Caco-2 (cell line): ENCODE measurements at regions not wholly inside any gene's neighbourhood (a gene's known extent, or its start where the extent isn't known, plus 50 kb on each side); places are given as distances from the start of the nearest gene placed in this dataset.

ENCODE experiments used
- BruUV-seq: library from RNA; stranded (reverse); fragments of 400-500 nt; replicated peaks from 2 replicates; lab custom pipeline; 2021; lab: Mats Ljungman, UMichigan
- CTCF ChIA-PET: fragments of 300-600 bp; sonication (Branson Sonifier 250); formaldehyde crosslinking; loops from one replicate; lab custom pipeline; 2022; ENCODE audit warnings: antibody characterized with exemption; lab: Charles Lee
- POLR2A ChIA-PET: fragments of 300-600 bp; sonication (Branson Sonifier 250); formaldehyde crosslinking; loops from one replicate; lab custom pipeline; 2022; ENCODE audit warnings: antibody characterized with exemption; lab: Charles Lee
- DNase-seq, 2 experiments: peaks; one replicate each; pipeline versions ENCODE4 v3.0.0 to v3.0.0-alpha.2; 2020 to 2022
- H3K27me3 ChIP-seq: replicated peaks from 2 replicates; pipeline ENCODE4 v1.6.0; 2011; ENCODE audit warnings: low read length; ENCODE audit not compliant: control insufficient read depth, insufficient read depth
- H3K36me3 ChIP-seq: 2 replicates; pipeline ENCODE4 v1.5.1; 2011; ENCODE audit warnings: low read length; ENCODE audit not compliant: control insufficient read depth, insufficient read depth
- H3K4me1 ChIP-seq: fragments of 250-450 bp; sonication (Bioruptor Pico); 2 replicates; pipeline ENCODE4 v1.5.1; 2020; ENCODE audit warnings: mild to moderate bottlenecking
- H3K4me3 ChIP-seq: 2 replicates; pipeline ENCODE4 v1.5.1; 2011; ENCODE audit warnings: low read depth, mild to moderate bottlenecking, control low read depth, low read length
- H3K9me3 ChIP-seq: fragments of 250-450 bp; sonication (Bioruptor Pico); 2 replicates; pipeline ENCODE4 v1.5.1; 2020; ENCODE audit warnings: mild to moderate bottlenecking, moderate library complexity
- H3K27ac Mint-ChIP-seq: one replicate; pipeline ENCODE4 v1.8.0; 2022; ENCODE audit warnings: mixed read lengths; ENCODE audit not compliant: unreplicated experiment
- H3K27me3 Mint-ChIP-seq: one replicate; pipeline ENCODE4 v1.8.0; 2022; ENCODE audit warnings: mixed read lengths; ENCODE audit not compliant: insufficient read depth, unreplicated experiment
- H3K36me3 Mint-ChIP-seq: one replicate; pipeline ENCODE4 v1.8.0; 2022; ENCODE audit warnings: mild to moderate bottlenecking, mixed read lengths; ENCODE audit not compliant: insufficient read depth, unreplicated experiment
- H3K4me1 Mint-ChIP-seq: one replicate; pipeline ENCODE4 v1.8.0; 2022; ENCODE audit warnings: low read depth, mixed read lengths; ENCODE audit not compliant: unreplicated experiment
- H3K4me3 Mint-ChIP-seq: one replicate; pipeline ENCODE4 v1.8.0; 2022; ENCODE audit warnings: mild to moderate bottlenecking, moderate library complexity, mixed read lengths; ENCODE audit not compliant: unreplicated experiment
- H3K9me3 Mint-ChIP-seq: one replicate; pipeline ENCODE4 v1.8.0; 2022; ENCODE audit warnings: mixed read lengths; ENCODE audit not compliant: unreplicated experiment
- CTCF ChIP-seq, 2 experiments: fragments of 200-600 bp in 1 of 2; IDR thresholded peaks; 1 replicate in 1 of 2; 2 replicates in 1 of 2; pipeline versions ENCODE4 v1.5.1 to v1.8.0; 2011 to 2022; ENCODE audit warnings: antibody characterized with exemption in 1 of 2, control low read depth in 1 of 2, inconsistent platforms in 1 of 2, low read depth in 1 of 2, low read length in 1 of 2, mild to moderate bottlenecking in 1 of 2, moderate library complexity in 1 of 2; ENCODE audit not compliant: insufficient read depth in 1 of 2, severe bottlenecking in 1 of 2, unreplicated experiment in 1 of 2
- intact Hi-C: fragments of 100-400 bp; cut with micrococcal nuclease; formaldehyde crosslinking; loops from one replicate; pipeline ENCODE4 v1.10.0; 2022; ENCODE audit not compliant: unreplicated experiment

GRCh38 chr12:125360540-125360939 lies 295.3 kb downstream of the AACS start:
- no peak for DNase-seq
- intact Hi-C loops, result no loop called here
- Mint-ChIP-seq H3K27me3 (peaks cover 19% of the 10 kb centered on the region), H3K9me3 (no peaks in the 10 kb centered on the region), H3K4me1 (no peaks in the 10 kb centered on the region), H3K4me3 (no peak overlapping the region), H3K27ac (no peak overlapping the region), H3K36me3 (no peaks in the 10 kb centered on the region)
- Histone ChIP-seq H3K4me1 (no peaks in the 10 kb centered on the region), H3K9me3 (no peaks in the 10 kb centered on the region), H3K27me3 (no peaks in the 10 kb centered on the region), H3K36me3 (no peaks in the 10 kb centered on the region), H3K4me3 (no peak overlapping the region)
- no peak for TF ChIP-seq CTCF (IDR thresholded peaks at IDR 0.05; ENCODE audit: insufficient read depth in 1 of 2, low read depth in 1 of 2, low read length in 1 of 2, severe bottlenecking in 1 of 2, unreplicated experiment in 1 of 2)
- ChIA-PET CTCF (no interaction called here), POLR2A (no interaction called here)
- BruUV-seq, result no TSS peak

- Mint-ChIP-seq H3K27ac (no peak overlapping the region), H3K36me3 (no peaks in the 10 kb centered on the region), H3K4me1 (no peaks in the 10 kb centered on the region), H3K9me3 (no peaks in the 10 kb centered on the region), H3K4me3 (no peak overlapping the region), H3K27me3 (peaks cover 18% of the 10 kb centered on the region)
- DNase-seq, result no peak
- intact Hi-C loops, result no loop called here
- ChIA-PET CTCF (no interaction called here), POLR2A (no interaction called here)
- Histone ChIP-seq H3K4me1 (no peaks in the 10 kb centered on the region), H3K27me3 (no peaks in the 10 kb centered on the region), H3K36me3 (no peaks in the 10 kb centered on the region), H3K9me3 (no peaks in the 10 kb centered on the region), H3K4me3 (no peak overlapping the region)
- BruUV-seq, result no TSS peak
- no peak for TF ChIP-seq CTCF (IDR thresholded peaks at IDR 0.05; ENCODE audit: insufficient read depth in 1 of 2, low read depth in 1 of 2, low read length in 1 of 2, severe bottlenecking in 1 of 2, unreplicated experiment in 1 of 2)
These were observed 305.8 kb downstream of the AACS start for GRCh38 chr12:125371033-125371432.

- H3K27ac Mint-ChIP-seq, result no peak overlapping the region
- Histone ChIP-seq H3K9me3 (no peaks in the 10 kb centered on the region), H3K4me3 (no peak overlapping the region), H3K27me3 (no peaks in the 10 kb centered on the region), H3K4me1 (no peaks in the 10 kb centered on the region), H3K36me3 (no peaks in the 10 kb centered on the region)
- no peaks in the 10 kb centered on the region for H3K36me3 Mint-ChIP-seq
- H3K4me1 Mint-ChIP-seq, result no peaks in the 10 kb centered on the region
- ChIA-PET CTCF (no interaction called here), POLR2A (no interaction called here)
- H3K27me3 Mint-ChIP-seq, result peaks cover 18% of the 10 kb centered on the region
- no peak for DNase-seq
- H3K9me3 Mint-ChIP-seq, result no peaks in the 10 kb centered on the region
- H3K4me3 Mint-ChIP-seq, result no peak overlapping the region
- no peak for TF ChIP-seq CTCF (IDR thresholded peaks at IDR 0.05; ENCODE audit: insufficient read depth in 1 of 2, low read depth in 1 of 2, low read length in 1 of 2, severe bottlenecking in 1 of 2, unreplicated experiment in 1 of 2)
- intact Hi-C loops, result no loop called here
- no TSS peak for BruUV-seq
These were observed 306.9 kb downstream of the AACS start for GRCh38 chr12:125372085-125372484.
